ENCODE measurements at regions not wholly inside any gene's neighbourhood (a gene's known extent, or its start where the extent isn't known, plus 50 kb on each side); places are given as distances from the start of the nearest gene placed in this dataset.

- Histone ChIP-seq H3K27ac (no peak overlapping the region), H3K27me3 (peaks cover 0 to 4% of the 10 kb centered on the region in 2 donors)
Observed at GRCh38 chr20:63096681-63097335, 90.0 kb upstream of the BHLHE23 start.

GRCh38 chr20:63095718-63096654 is 89.2 kb upstream of the BHLHE23 start:
- DNase-seq (ENCODE audit: low spot score): no peak
- Histone ChIP-seq H3K4me1 (no peaks in the 10 kb centered on the region), H3K27ac (no peak overlapping the region), H3K36me3 (no peaks in the 10 kb centered on the region), H3K27me3 (peaks cover 0 to 4% of the 10 kb centered on the region in 2 donors), H3K4me3 (no peak overlapping the region), H3K9me3 (no peaks in the 10 kb centered on the region)
- no peak for TF ChIP-seq CTCF (IDR thresholded peaks at IDR 0.05)

More at GRCh38 chr20:63096681-63097335, 90.0 kb upstream of the BHLHE23 start:
- Histone ChIP-seq H3K4me3 (no peak overlapping the region), H3K36me3 (no peaks in the 10 kb centered on the region), H3K9me3 (no peaks in the 10 kb centered on the region), H3K4me1 (peaks cover 0 to 2% of the 10 kb centered on the region in 2 donors)
- DNase-seq (ENCODE audit: low spot score): no peak
- no peak for TF ChIP-seq CTCF (IDR thresholded peaks at IDR 0.05)

- Histone ChIP-seq H3K9me3 (no peaks in the 10 kb centered on the region), H3K27me3 (no peaks in the 10 kb centered on the region), H3K36me3 (no peaks in the 10 kb centered on the region), H3K4me3 (no peak overlapping the region), H3K27ac (no peak overlapping the region), H3K4me1 (no peaks in the 10 kb centered on the region)
- no peak for DNase-seq (ENCODE audit: low spot score)
- no peak for TF ChIP-seq CTCF (IDR thresholded peaks at IDR 0.05)
Observed at GRCh38 chr20:63094767-63095499, 88.2 kb upstream of the BHLHE23 start.

GRCh38 chr20:63093966-63094766 is 87.4 kb upstream of the BHLHE23 start:
- no peaks in the 10 kb centered on the region for H3K27me3 ChIP-seq
- H3K9me3 ChIP-seq: no peaks in the 10 kb centered on the region
- no peaks in the 10 kb centered on the region for H3K36me3 ChIP-seq
- no peak for DNase-seq (ENCODE audit: low spot score)
- H3K4me3 ChIP-seq: no peak overlapping the region
- H3K27ac ChIP-seq: no peak overlapping the region
- no peaks in the 10 kb centered on the region for H3K4me1 ChIP-seq
- TF ChIP-seq CTCF (IDR thresholded peaks at IDR 0.05): no peak

GRCh38 chr20:63092660-63093215 is 86.0 kb upstream of the BHLHE23 start:
- TF ChIP-seq CTCF (IDR thresholded peaks at IDR 0.05): no peak
- no peak overlapping the region for H3K27ac ChIP-seq
- DNase-seq (ENCODE audit: low spot score): no peak
- no peak overlapping the region for H3K4me3 ChIP-seq
- no peaks in the 10 kb centered on the region for H3K27me3 ChIP-seq
- no peaks in the 10 kb centered on the region for H3K4me1 ChIP-seq
- H3K36me3 ChIP-seq: no peaks in the 10 kb centered on the region
- H3K9me3 ChIP-seq: no peaks in the 10 kb centered on the region
